RWPE2 (cell line): ENCODE measurements at regions not wholly inside any gene's neighbourhood (a gene's known extent, or its start where the extent isn't known, plus 50 kb on each side); places are given as distances from the start of the nearest gene placed in this dataset.

Experiments used
- ATAC-seq: fragments of 200-7000 bp; cut with Tn5 transposase; 3 replicates; pipeline ENCODE4 v1.9.1; 2021; ENCODE audit warnings: low read depth
- DNase-seq: peaks from one replicate; pipeline ENCODE4 v3.0.0-alpha.2; 2020; ENCODE audit warnings: low spot score
- H3K27ac ChIP-seq: fragments of 450-650 bp; 2 replicates; pipeline ENCODE4 v1.5.1; 2017; ENCODE audit warnings: mild to moderate bottlenecking; ENCODE audit not compliant: poor library complexity, severe bottlenecking
- H3K27me3 ChIP-seq: fragments of 250-450 bp; sonication (Bioruptor Pico); 2 replicates; pipeline ENCODE4 v1.5.1; 2021; ENCODE audit warnings: mild to moderate bottlenecking, moderate library complexity; ENCODE audit not compliant: insufficient read depth, poor library complexity, severe bottlenecking
- H3K36me3 ChIP-seq: fragments of 250-450 bp; sonication (Bioruptor Pico); 2 replicates; pipeline ENCODE4 v1.5.1; 2020; ENCODE audit warnings: low read depth, mild to moderate bottlenecking, moderate library complexity
- H3K4me1 ChIP-seq: fragments of 250-450 bp; sonication (Bioruptor Pico); 2 replicates; pipeline ENCODE4 v1.5.1; 2021; ENCODE audit warnings: mild to moderate bottlenecking, moderate library complexity; ENCODE audit not compliant: insufficient read depth, poor library complexity, severe bottlenecking
- H3K4me3 ChIP-seq: fragments of 250-450 bp; sonication (Bioruptor Pico); 2 replicates; pipeline ENCODE4 v1.5.1; 2021; ENCODE audit warnings: mild to moderate bottlenecking, moderate library complexity; ENCODE audit not compliant: severe bottlenecking
- H3K9me3 ChIP-seq: fragments of 250-450 bp; sonication (Bioruptor Pico); 2 replicates; pipeline ENCODE4 v1.5.1; 2021; ENCODE audit warnings: mild to moderate bottlenecking, moderate library complexity; ENCODE audit not compliant: severe bottlenecking
- CTCF ChIP-seq: fragments of 450-650 bp; IDR thresholded peaks from one replicate; pipeline ENCODE4 v1.5.1; 2017; ENCODE audit warnings: mild to moderate bottlenecking, moderate library complexity; ENCODE audit not compliant: poor library complexity, severe bottlenecking

- DNase-seq (no peak), ATAC-seq (no peak)
- H3K36me3 ChIP-seq, result no peaks in the 10 kb centered on the region
- no peaks in the 10 kb centered on the region for H3K4me1 ChIP-seq
- H3K27me3 ChIP-seq, result peaks cover 5% of the 10 kb centered on the region
- TF ChIP-seq CTCF, result no peak
- H3K4me3 ChIP-seq, result no peak overlapping the region
- no peaks in the 10 kb centered on the region for H3K9me3 ChIP-seq
- no peak overlapping the region for H3K27ac ChIP-seq
Observed at GRCh38 chr5:105708442-105708841, 1962.3 kb downstream of the EFNA5 start.

GRCh38 chr5:105702323-105702722 lies 1968.4 kb downstream of the EFNA5 start:
- no peak for TF ChIP-seq CTCF
- no peak overlapping the region for H3K4me3 ChIP-seq
- H3K27me3 ChIP-seq, result peaks cover 5% of the 10 kb centered on the region
- no peaks in the 10 kb centered on the region for H3K4me1 ChIP-seq
- H3K27ac ChIP-seq, result no peak overlapping the region
- DNase-seq, result no peak
- ATAC-seq, result no peak
- H3K9me3 ChIP-seq, result no peaks in the 10 kb centered on the region
- no peaks in the 10 kb centered on the region for H3K36me3 ChIP-seq

GRCh38 chr5:105696440-105696839 lies 1974.3 kb downstream of the EFNA5 start:
- no peaks in the 10 kb centered on the region for H3K36me3 ChIP-seq
- H3K9me3 ChIP-seq, result no peaks in the 10 kb centered on the region
- no peaks in the 10 kb centered on the region for H3K4me1 ChIP-seq
- no peak overlapping the region for H3K4me3 ChIP-seq
- no peak for DNase-seq
- H3K27ac ChIP-seq, result no peak overlapping the region
- ATAC-seq, result no peak
- no peaks in the 10 kb centered on the region for H3K27me3 ChIP-seq
- TF ChIP-seq CTCF, result no peak

GRCh38 chr5:105695941-105696340 lies 1974.8 kb downstream of the EFNA5 start:
- no peak for ATAC-seq
- H3K27me3 ChIP-seq, result no peaks in the 10 kb centered on the region
- no peaks in the 10 kb centered on the region for H3K36me3 ChIP-seq
- no peak for TF ChIP-seq CTCF
- H3K4me1 ChIP-seq, result no peaks in the 10 kb centered on the region
- no peak overlapping the region for H3K27ac ChIP-seq
- H3K9me3 ChIP-seq, result no peaks in the 10 kb centered on the region
- H3K4me3 ChIP-seq, result no peak overlapping the region
- no peak for DNase-seq

GRCh38 chr5:105689596-105689995 lies 1981.1 kb downstream of the EFNA5 start:
- no peak for TF ChIP-seq CTCF
- Histone ChIP-seq H3K4me1 (no peaks in the 10 kb centered on the region), H3K27ac (no peak overlapping the region), H3K36me3 (no peaks in the 10 kb centered on the region), H3K27me3 (no peaks in the 10 kb centered on the region), H3K4me3 (no peak overlapping the region), H3K9me3 (no peaks in the 10 kb centered on the region)
- ATAC-seq (no peak), DNase-seq (no peak)
